ENCODE measurements at regions not wholly inside any gene's neighbourhood (a gene's known extent, or its start where the extent isn't known, plus 50 kb on each side); places are given as distances from the start of the nearest gene placed in this dataset.

- ATAC-seq (no peak), DNase-seq (no peak)
- H3K36me3 Mint-ChIP-seq (ENCODE audit: insufficient read depth), result no peaks in the 10 kb centered on the region
- no peaks in the 10 kb centered on the region for H3K9me3 Mint-ChIP-seq
- H3K4me3 Mint-ChIP-seq, result no peak overlapping the region
- H3K4me1 Mint-ChIP-seq (ENCODE audit: low read depth), result no peaks in the 10 kb centered on the region
- H3K27me3 Mint-ChIP-seq (ENCODE audit: low read depth), result no peaks in the 10 kb centered on the region
These were observed 127.3 kb downstream of the FGF9 start for GRCh38 chr13:21798181-21798580.

GRCh38 chr13:21799671-21800070 is 128.8 kb downstream of the FGF9 start:
- ATAC-seq (no peak), DNase-seq (no peak)
- Mint-ChIP-seq H3K4me3 (no peak overlapping the region), H3K27me3 (ENCODE audit: low read depth) (no peaks in the 10 kb centered on the region), H3K9me3 (no peaks in the 10 kb centered on the region), H3K4me1 (ENCODE audit: low read depth) (no peaks in the 10 kb centered on the region), H3K36me3 (ENCODE audit: insufficient read depth) (no peaks in the 10 kb centered on the region)

GRCh38 chr13:21800837-21801616 is 130.2 kb downstream of the FGF9 start:
- Mint-ChIP-seq H3K9me3 (no peaks in the 10 kb centered on the region), H3K27me3 (ENCODE audit: low read depth) (no peaks in the 10 kb centered on the region), H3K36me3 (ENCODE audit: insufficient read depth) (no peaks in the 10 kb centered on the region), H3K4me3 (no peak overlapping the region), H3K4me1 (ENCODE audit: low read depth) (no peaks in the 10 kb centered on the region)
- no peak for DNase-seq
- no peak for ATAC-seq

- ATAC-seq, result no peak
- Mint-ChIP-seq H3K36me3 (ENCODE audit: insufficient read depth) (no peaks in the 10 kb centered on the region), H3K27me3 (ENCODE audit: low read depth) (no peaks in the 10 kb centered on the region), H3K4me1 (ENCODE audit: low read depth) (no peaks in the 10 kb centered on the region), H3K9me3 (no peaks in the 10 kb centered on the region), H3K4me3 (no peak overlapping the region)
- no peak for DNase-seq
These were observed 134.9 kb downstream of the FGF9 start for GRCh38 chr13:21805733-21806132.

- DNase-seq (no peak), ATAC-seq (no peak)
- Mint-ChIP-seq H3K36me3 (ENCODE audit: insufficient read depth) (no peaks in the 10 kb centered on the region), H3K27me3 (ENCODE audit: low read depth) (peaks cover 9% of the 10 kb centered on the region), H3K9me3 (no peaks in the 10 kb centered on the region), H3K4me1 (ENCODE audit: low read depth) (no peaks in the 10 kb centered on the region), H3K4me3 (no peak overlapping the region)
These were observed 141.3 kb downstream of the FGF9 start for GRCh38 chr13:21812192-21812626.

- ATAC-seq (no peak), DNase-seq (no peak)
- peaks cover 9% of the 10 kb centered on the region for H3K27me3 Mint-ChIP-seq (ENCODE audit: low read depth)
- H3K36me3 Mint-ChIP-seq (ENCODE audit: insufficient read depth), result no peaks in the 10 kb centered on the region
- no peaks in the 10 kb centered on the region for H3K9me3 Mint-ChIP-seq
- H3K4me1 Mint-ChIP-seq (ENCODE audit: low read depth), result no peaks in the 10 kb centered on the region
- H3K4me3 Mint-ChIP-seq, result no peak overlapping the region
These were observed 142.2 kb downstream of the FGF9 start for GRCh38 chr13:21813110-21813509.

- no peaks in the 10 kb centered on the region for H3K9me3 Mint-ChIP-seq
- H3K27me3 Mint-ChIP-seq (ENCODE audit: low read depth), result peaks cover 9% of the 10 kb centered on the region
- DNase-seq (no peak), ATAC-seq (no peak)
- H3K4me1 Mint-ChIP-seq (ENCODE audit: low read depth), result no peaks in the 10 kb centered on the region
- H3K36me3 Mint-ChIP-seq (ENCODE audit: insufficient read depth), result no peaks in the 10 kb centered on the region
- no peak overlapping the region for H3K4me3 Mint-ChIP-seq
These were observed 143.0 kb downstream of the FGF9 start for GRCh38 chr13:21813844-21814243.

- DNase-seq (no peak), ATAC-seq (no peak)
- no peak overlapping the region for H3K4me3 Mint-ChIP-seq
- no peaks in the 10 kb centered on the region for H3K4me1 Mint-ChIP-seq (ENCODE audit: low read depth)
- H3K9me3 Mint-ChIP-seq, result no peaks in the 10 kb centered on the region
- H3K36me3 Mint-ChIP-seq (ENCODE audit: insufficient read depth), result no peaks in the 10 kb centered on the region
- peaks cover 9% of the 10 kb centered on the region for H3K27me3 Mint-ChIP-seq (ENCODE audit: low read depth)
These were observed 143.7 kb downstream of the FGF9 start for GRCh38 chr13:21814604-21815003.

- no peak for DNase-seq
- ATAC-seq, result no peak
- H3K9me3 Mint-ChIP-seq, result no peaks in the 10 kb centered on the region
- H3K36me3 Mint-ChIP-seq (ENCODE audit: insufficient read depth), result no peaks in the 10 kb centered on the region
- H3K27me3 Mint-ChIP-seq (ENCODE audit: low read depth), result peaks cover 3% of the 10 kb centered on the region
- no peaks in the 10 kb centered on the region for H3K4me1 Mint-ChIP-seq (ENCODE audit: low read depth)
- no peak overlapping the region for H3K4me3 Mint-ChIP-seq
These were observed 147.0 kb downstream of the FGF9 start for GRCh38 chr13:21817878-21818277.

- Mint-ChIP-seq H3K27me3 (ENCODE audit: low read depth) (no peaks in the 10 kb centered on the region), H3K4me3 (no peak overlapping the region), H3K9me3 (no peaks in the 10 kb centered on the region), H3K36me3 (ENCODE audit: insufficient read depth) (no peaks in the 10 kb centered on the region), H3K4me1 (ENCODE audit: low read depth) (no peaks in the 10 kb centered on the region)
- ATAC-seq, result no peak
- no peak for DNase-seq
These were observed 151.2 kb downstream of the FGF9 start for GRCh38 chr13:21822029-21822428.

- ATAC-seq (no peak), DNase-seq (no peak)
- Mint-ChIP-seq H3K36me3 (ENCODE audit: insufficient read depth) (no peaks in the 10 kb centered on the region), H3K27me3 (ENCODE audit: low read depth) (peaks cover under 1% of the 10 kb centered on the region), H3K4me1 (ENCODE audit: low read depth) (no peaks in the 10 kb centered on the region), H3K4me3 (no peak overlapping the region), H3K9me3 (no peaks in the 10 kb centered on the region)
These were observed 152.5 kb downstream of the FGF9 start for GRCh38 chr13:21823416-21823815.

GRCh38 chr13:21823949-21824348 is 153.1 kb downstream of the FGF9 start:
- Mint-ChIP-seq H3K9me3 (no peaks in the 10 kb centered on the region), H3K27me3 (ENCODE audit: low read depth) (peaks cover 2% of the 10 kb centered on the region), H3K36me3 (ENCODE audit: insufficient read depth) (no peaks in the 10 kb centered on the region), H3K4me3 (no peak overlapping the region), H3K4me1 (ENCODE audit: low read depth) (no peaks in the 10 kb centered on the region)
- no peak for DNase-seq
- no peak for ATAC-seq

- no peaks in the 10 kb centered on the region for H3K4me1 Mint-ChIP-seq (ENCODE audit: low read depth)
- H3K9me3 Mint-ChIP-seq, result no peaks in the 10 kb centered on the region
- peaks cover 2% of the 10 kb centered on the region for H3K27me3 Mint-ChIP-seq (ENCODE audit: low read depth)
- DNase-seq, result no peak
- no peaks in the 10 kb centered on the region for H3K36me3 Mint-ChIP-seq (ENCODE audit: insufficient read depth)
- ATAC-seq, result no peak
- no peak overlapping the region for H3K4me3 Mint-ChIP-seq
These were observed 154.3 kb downstream of the FGF9 start for GRCh38 chr13:21825186-21825585.

GRCh38 chr13:21825801-21826200 is 154.9 kb downstream of the FGF9 start:
- ATAC-seq (no peak), DNase-seq (no peak)
- no peaks in the 10 kb centered on the region for H3K9me3 Mint-ChIP-seq
- H3K4me3 Mint-ChIP-seq, result no peak overlapping the region
- H3K4me1 Mint-ChIP-seq (ENCODE audit: low read depth), result no peaks in the 10 kb centered on the region
- no peaks in the 10 kb centered on the region for H3K36me3 Mint-ChIP-seq (ENCODE audit: insufficient read depth)
- H3K27me3 Mint-ChIP-seq (ENCODE audit: low read depth), result peaks cover 2% of the 10 kb centered on the region

- H3K9me3 Mint-ChIP-seq, result no peaks in the 10 kb centered on the region
- no peak for ATAC-seq
These were observed 155.5 kb downstream of the FGF9 start for GRCh38 chr13:21826214-21827015.

More at GRCh38 chr13:21826214-21827015, 155.5 kb downstream of the FGF9 start:
- Mint-ChIP-seq H3K4me1 (ENCODE audit: low read depth) (no peaks in the 10 kb centered on the region), H3K36me3 (ENCODE audit: insufficient read depth) (no peaks in the 10 kb centered on the region), H3K27me3 (ENCODE audit: low read depth) (peaks cover 2% of the 10 kb centered on the region), H3K4me3 (no peak overlapping the region)
- no peak for DNase-seq
